ENCODE measurements at regions not wholly inside any gene's neighbourhood (a gene's known extent, or its start where the extent isn't known, plus 50 kb on each side); places are given as distances from the start of the nearest gene placed in this dataset.

- TF ChIP-seq CTCF (IDR thresholded peaks at IDR 0.05; ENCODE audit: insufficient read depth, low read length): no peak
- H3K27me3 ChIP-seq (ENCODE audit: insufficient read depth, poor library complexity, severe bottlenecking): no peaks in the 10 kb centered on the region
- H3K27ac ChIP-seq (replicated peaks): no peak overlapping the region
- DNase-seq (ENCODE audit: low read depth in 1 of 2, low spot score in 1 of 2): no peak
- no peak overlapping the region for H3K4me3 ChIP-seq (replicated peaks; ENCODE audit: insufficient read depth, low read length)
These were observed 310.9 kb upstream of the UMPS start for GRCh38 chr3:124419303-124419702.

- peaks cover under 1% of the 10 kb centered on the region for H3K27me3 ChIP-seq (ENCODE audit: insufficient read depth, poor library complexity, severe bottlenecking)
- TF ChIP-seq REST (IDR thresholded peaks at IDR 0.05; ENCODE audit: insufficient replicate concordance, low read depth) (no peak), GABPA (IDR thresholded peaks at IDR 0.05; ENCODE audit: low read depth) (no peak), CTCF (IDR thresholded peaks at IDR 0.05; ENCODE audit: insufficient read depth, low read length) (no peak)
- DNase-seq (ENCODE audit: low read depth in 1 of 2, low spot score in 1 of 2): no peak
- H3K4me3 ChIP-seq (replicated peaks; ENCODE audit: insufficient read depth, low read length): no peak overlapping the region
- no peak overlapping the region for H3K27ac ChIP-seq (replicated peaks)
These were observed 309.9 kb upstream of the UMPS start for GRCh38 chr3:124420392-124420791.

GRCh38 chr3:124422805-124423204 is 307.4 kb upstream of the UMPS start:
- peaks cover 2% of the 10 kb centered on the region for H3K27me3 ChIP-seq (ENCODE audit: insufficient read depth, poor library complexity, severe bottlenecking)
- TF ChIP-seq POLR2AphosphoS5 (IDR thresholded peaks at IDR 0.05; ENCODE audit: low read depth) (no peak), CTCF (IDR thresholded peaks at IDR 0.05; ENCODE audit: insufficient read depth, low read length) (no peak), SPI1 (IDR thresholded peaks at IDR 0.05; ENCODE audit: borderline replicate concordance, low read depth) (no peak), GABPA (IDR thresholded peaks at IDR 0.05; ENCODE audit: low read depth) (no peak), REST (IDR thresholded peaks at IDR 0.05; ENCODE audit: insufficient replicate concordance, low read depth) (no peak)
- no peak overlapping the region for H3K4me3 ChIP-seq (replicated peaks; ENCODE audit: insufficient read depth, low read length)
- DNase-seq (ENCODE audit: low read depth in 1 of 2, low spot score in 1 of 2): no peak
- H3K27ac ChIP-seq (replicated peaks): no peak overlapping the region

- TF ChIP-seq SPI1 (IDR thresholded peaks at IDR 0.05; ENCODE audit: borderline replicate concordance, low read depth) (no peak), REST (IDR thresholded peaks at IDR 0.05; ENCODE audit: insufficient replicate concordance, low read depth) (no peak)
- Histone ChIP-seq H3K27me3 (ENCODE audit: insufficient read depth, poor library complexity, severe bottlenecking) (peaks cover 2% of the 10 kb centered on the region), H3K4me3 (replicated peaks; ENCODE audit: insufficient read depth, low read length) (no peak overlapping the region), H3K27ac (replicated peaks) (no peak overlapping the region)
- DNase-seq (ENCODE audit: low read depth in 1 of 2, low spot score in 1 of 2): no peak
These were observed 305.9 kb upstream of the UMPS start for GRCh38 chr3:124424396-124424795.
